ENCODE measurements at regions not wholly inside any gene's neighbourhood (a gene's known extent, or its start where the extent isn't known, plus 50 kb on each side); places are given as distances from the start of the nearest gene placed in this dataset.

- Histone ChIP-seq H3K9me3 (ENCODE audit: low read length) (no peaks in the 10 kb centered on the region), H3K27me3 (ENCODE audit: low read length) (no peaks in the 10 kb centered on the region), H3K9ac (ENCODE audit: low read length) (no peak overlapping the region), H2AFZ (ENCODE audit: low read length) (no peak overlapping the region), H3K36me3 (ENCODE audit: low read depth, low read length) (no peaks in the 10 kb centered on the region), H4K20me1 (ENCODE audit: low read length) (no peaks in the 10 kb centered on the region), H3K4me1 (ENCODE audit: insufficient read depth, low read length) (peaks cover 13% of the 10 kb centered on the region), H3K27ac (ENCODE audit: low read length) (no peak overlapping the region), H3K9me2 (replicated peaks; ENCODE audit: low read length) (no peaks in the 10 kb centered on the region), H3K4me3 (ENCODE audit: low read length) (no peak overlapping the region), H3K4me2 (ENCODE audit: low read length) (no peak overlapping the region), H3K79me2 (ENCODE audit: low read length) (no peaks in the 10 kb centered on the region), H3F3A (ENCODE audit: low read length, unreplicated experiment) (no peaks in the 10 kb centered on the region)
- TF ChIP-seq EZH2 (IDR thresholded peaks at IDR 0.05; ENCODE audit: low read length, unreplicated experiment) (no peak), EZH2phosphoT487 (IDR thresholded peaks at IDR 0.05; ENCODE audit: borderline replicate concordance, low read length) (no peak), CTCF (conservative IDR thresholded peaks at IDR 0.05; ENCODE audit: low read depth, low read length) (no peak)
- DNase-seq (no peak), ATAC-seq (no peak)
- ChIA-PET POLR2A (ENCODE audit: unreplicated experiment) (no interaction called here), CTCF (no interaction called here)
- no TSS peak for BruUV-seq (replicated peaks)
- intact Hi-C loops (cut with micrococcal nuclease): no loop called here
Observed at GRCh38 chr2:188138313-188138712, 153.4 kb upstream of the GULP1 start.

- H3K4me1 ChIP-seq (ENCODE audit: insufficient read depth, low read length): peaks cover 13% of the 10 kb centered on the region
- ChIA-PET CTCF (no interaction called here), POLR2A (ENCODE audit: unreplicated experiment) (no interaction called here)
- H3K9me2 ChIP-seq (replicated peaks; ENCODE audit: low read length): no peaks in the 10 kb centered on the region
- BruUV-seq (replicated peaks): no TSS peak
- H4K20me1 ChIP-seq (ENCODE audit: low read length): no peaks in the 10 kb centered on the region
- no peaks in the 10 kb centered on the region for H3K36me3 ChIP-seq (ENCODE audit: low read depth, low read length)
- no peak overlapping the region for H2AFZ ChIP-seq (ENCODE audit: low read length)
- no peaks in the 10 kb centered on the region for H3K9me3 ChIP-seq (ENCODE audit: low read length)
- no peaks in the 10 kb centered on the region for H3F3A ChIP-seq (ENCODE audit: low read length, unreplicated experiment)
- TF ChIP-seq EZH2 (IDR thresholded peaks at IDR 0.05; ENCODE audit: low read length, unreplicated experiment): no peak
- no peak for TF ChIP-seq CTCF (conservative IDR thresholded peaks at IDR 0.05; ENCODE audit: low read depth, low read length)
- TF ChIP-seq EZH2phosphoT487 (IDR thresholded peaks at IDR 0.05; ENCODE audit: borderline replicate concordance, low read length): no peak
- intact Hi-C loops (cut with micrococcal nuclease): no loop called here
- H3K79me2 ChIP-seq (ENCODE audit: low read length): no peaks in the 10 kb centered on the region
- no peak overlapping the region for H3K9ac ChIP-seq (ENCODE audit: low read length)
- H3K4me2 ChIP-seq (ENCODE audit: low read length): peak overlapping the region; percentile 37
- no peak overlapping the region for H3K27ac ChIP-seq (ENCODE audit: low read length)
- no peak for DNase-seq
- ATAC-seq: no peak
- no peaks in the 10 kb centered on the region for H3K27me3 ChIP-seq (ENCODE audit: low read length)
- no peak overlapping the region for H3K4me3 ChIP-seq (ENCODE audit: low read length)
Observed at GRCh38 chr2:188142088-188142487, 149.6 kb upstream of the GULP1 start.

DNA sequence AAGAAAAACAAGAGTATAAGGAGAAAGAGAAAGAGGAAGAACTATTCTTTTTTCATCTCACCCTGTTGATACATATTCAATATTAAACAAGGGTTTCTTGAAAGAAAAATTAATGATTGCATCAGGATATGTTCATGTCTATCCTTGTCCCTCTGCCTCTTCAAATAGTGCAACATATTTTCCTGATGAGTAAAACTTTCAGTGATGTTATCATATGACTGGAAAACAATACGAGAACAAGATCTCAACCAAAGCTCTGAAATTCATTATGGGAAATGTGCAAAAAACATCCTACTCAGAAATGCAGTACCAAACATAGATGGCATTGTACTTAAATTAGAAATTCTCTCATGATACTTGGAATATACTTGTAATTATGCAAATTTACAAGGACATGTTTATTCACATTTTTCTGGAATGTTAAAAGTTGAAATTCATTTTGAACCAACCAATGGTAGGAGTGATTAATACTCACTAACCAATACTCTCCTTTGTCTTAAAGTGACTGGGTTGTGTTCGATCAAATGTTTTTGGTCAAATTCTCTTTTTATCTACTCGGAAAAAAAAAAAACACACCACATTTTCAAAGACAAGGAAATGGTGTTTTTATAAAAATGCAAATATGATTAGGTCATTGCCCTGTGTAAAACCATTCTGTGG, 148.9 kb upstream of the GULP1 start:
- POLR2A ChIA-PET (ENCODE audit: unreplicated experiment): no interaction called here
- H3K9ac ChIP-seq (ENCODE audit: low read length): no peak overlapping the region
- intact Hi-C loops (cut with micrococcal nuclease): no loop called here
- H3K9me3 ChIP-seq (ENCODE audit: low read length): no peaks in the 10 kb centered on the region
- TF ChIP-seq EZH2phosphoT487 (IDR thresholded peaks at IDR 0.05; ENCODE audit: borderline replicate concordance, low read length) (no peak), CTCF (conservative IDR thresholded peaks at IDR 0.05; ENCODE audit: low read depth, low read length) (no peak), EZH2 (IDR thresholded peaks at IDR 0.05; ENCODE audit: low read length, unreplicated experiment) (no peak)
- H3K4me2 ChIP-seq (ENCODE audit: low read length): peak overlapping the region; percentile 37
- no peaks in the 10 kb centered on the region for H4K20me1 ChIP-seq (ENCODE audit: low read length)
- H3K4me3 ChIP-seq (ENCODE audit: low read length): no peak overlapping the region
- H2AFZ ChIP-seq (ENCODE audit: low read length): 0 out of 2 replicates have a peak overlapping the region, but pooled peaks have one; percentile 46
- no peaks in the 10 kb centered on the region for H3K79me2 ChIP-seq (ENCODE audit: low read length)
- no peak overlapping the region for H3K27ac ChIP-seq (ENCODE audit: low read length)
- H3K4me1 ChIP-seq (ENCODE audit: insufficient read depth, low read length): peaks cover 13% of the 10 kb centered on the region
- H3K27me3 ChIP-seq (ENCODE audit: low read length): no peaks in the 10 kb centered on the region
- ATAC-seq: peak; percentile 66
- CTCF ChIA-PET: no interaction called here
- H3K9me2 ChIP-seq (replicated peaks; ENCODE audit: low read length): no peaks in the 10 kb centered on the region
- H3K36me3 ChIP-seq (ENCODE audit: low read depth, low read length): no peaks in the 10 kb centered on the region
- H3F3A ChIP-seq (ENCODE audit: low read length, unreplicated experiment): no peaks in the 10 kb centered on the region
- peak; percentile 64 for DNase-seq
- no TSS peak for BruUV-seq (replicated peaks)

Measured in PC-3 (cell line).